Spleen (tissue), 7 donors: ENCODE measurements at regions not wholly inside any gene's neighbourhood (a gene's known extent, or its start where the extent isn't known, plus 50 kb on each side); places are given as distances from the start of the nearest gene placed in this dataset.

Source experiments
- CTCF ChIP-seq, 11 experiments: fragments of 200-600 bp in 7 of 11; fragments of 450-650 bp in 4 of 11; sonication (generic) in 4 of 11; IDR thresholded peaks in 8 of 11; conservative IDR thresholded peaks in 3 of 11; 1 replicate in 7 of 11; 2 replicates in 4 of 11; pipeline versions ENCODE4 v1.4.0 to v1.8.0; 2016 to 2021; ENCODE audit warnings: antibody characterized with exemption in 11 of 11, inconsistent platforms in 4 of 11, mild to moderate bottlenecking in 1 of 11
- POLR2A ChIP-seq, 3 donors: fragments of 450-650 bp; IDR thresholded peaks; one replicate each; pipeline ENCODE4 v1.5.1; 2017; ENCODE audit warnings: antibody characterized with exemption in 3 of 3, mild to moderate bottlenecking in 1 of 3
- donor health status: DM: no; HTN: no; CAD: no; lungs with moderate emphysema.
- donor health status: DM: no; HTN: no; CAD: no.
- donor health status: DM: no; HTN: no; CAD: no.

DNA sequence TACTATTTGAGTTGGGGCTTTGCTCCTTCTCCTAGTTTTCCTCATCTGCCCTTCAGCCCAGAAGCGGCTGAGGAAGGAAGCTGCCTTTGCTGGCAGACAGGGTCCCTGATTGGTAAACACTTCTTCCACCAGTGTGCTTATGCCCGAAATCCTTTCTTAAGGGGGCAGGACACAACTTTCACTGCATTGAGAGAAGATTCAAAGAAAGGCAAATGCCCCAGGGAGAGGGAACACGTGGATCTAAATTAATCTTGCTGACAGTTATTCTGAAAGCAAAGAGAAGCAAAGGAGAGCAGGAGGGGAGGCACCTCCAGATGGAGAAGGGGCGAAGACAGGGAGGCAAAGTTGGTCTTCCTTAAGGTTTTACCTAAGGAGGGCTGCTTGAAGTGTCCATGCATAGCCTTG is 92.1 kb upstream of the EFEMP1 start:
- TF ChIP-seq CTCF (IDR thresholded peaks at IDR 0.05 in 8 of 11, conservative IDR thresholded peaks at IDR 0.05 in 3 of 11), result no peak
- TF ChIP-seq POLR2A (IDR thresholded peaks at IDR 0.05), result no peak
